Adrenal gland (tissue), 9 donors: ENCODE measurements at regions not wholly inside any gene's neighbourhood (a gene's known extent, or its start where the extent isn't known, plus 50 kb on each side); places are given as distances from the start of the nearest gene placed in this dataset.

Source experiments
- DNase-seq, 7 donors: peaks; one replicate each; pipeline ENCODE4 v3.0.0-alpha.2; 2019 to 2020
- H3K27ac ChIP-seq, 5 donors: fragments of 200-600 bp; sonication (generic) in 4 of 5; 1 replicate in 3 of 5; 2 replicates in 2 of 5; pipeline versions ENCODE4 v1.5.1 to v1.8.0; 2016 to 2020; ENCODE audit warnings: mild to moderate bottlenecking in 1 of 5
- H3K27me3 ChIP-seq: fragments of 200-600 bp; 2 replicates; pipeline ENCODE4 v1.8.0; 2021
- H3K36me3 ChIP-seq, 2 donors: fragments of 200-600 bp; replicated peaks in 1 of 2; 1 replicate in 1 of 2; 2 replicates in 1 of 2; pipeline versions ENCODE4 v1.5.1 to v1.8.0; 2018 to 2022
- H3K4me1 ChIP-seq, 2 donors: fragments of 200-600 bp; replicated peaks in 1 of 2; 1 replicate in 1 of 2; 2 replicates in 1 of 2; pipeline versions ENCODE4 v1.5.1 to v1.8.0; 2018 to 2021
- H3K4me3 ChIP-seq, 4 donors: fragments of 200-600 bp; sonication (generic) in 3 of 4; one replicate each; pipeline ENCODE4 v1.5.1; 2016 to 2018
- H3K9me3 ChIP-seq, 3 donors: fragments of 200-600 bp; sonication (generic) in 1 of 3; replicated peaks in 1 of 3; 1 replicate in 2 of 3; 2 replicates in 1 of 3; pipeline versions ENCODE4 v1.5.1 to v1.8.0; 2016 to 2021
- POLR2A ChIP-seq, 2 donors: fragments of 450-650 bp; IDR thresholded peaks; one replicate each; pipeline ENCODE4 v1.6.1; 2017; ENCODE audit warnings: antibody characterized with exemption in 2 of 2, mild to moderate bottlenecking in 2 of 2, moderate library complexity in 1 of 2
- WGBS, 4 donors: extraction: QIAGEN DNeasy Blood & Tissue Kit in 2 of 4; methylation state at CpG; one replicate each; pipeline versions ENCODE4 v1.1.5 to v1.1.7; 2013 to 2017; 5-methylcytosine and 5-hydroxymethylcytosine counted together
- intact Hi-C, 2 donors: fragments of 100-400 bp; cut with DNase I; formaldehyde crosslinking; loops; one replicate each; pipeline versions ENCODE4 v1.14.1 to v1.15.0; 2022 to 2023
- TF ChIP-seq, protein P1 (sequence below), 6 experiments: fragments of 450-650 bp in 4 of 6; fragments of 200-600 bp in 2 of 6; sonication (generic) in 1 of 6; IDR thresholded peaks; 1 replicate in 5 of 6; 2 replicates in 1 of 6; pipeline versions ENCODE4 v1.5.1 to v1.8.0; 2016 to 2021; ENCODE audit warnings: antibody characterized with exemption in 6 of 6, mild to moderate bottlenecking in 2 of 6, moderate library complexity in 1 of 6
- donor health status: healthy with polysubstance abuse.
- donor health status: Bipolar disorder and iron deficiency.
- donor health status: DM: yes; HTN: yes; CAD: no.
- donor health status: DM: no; HTN: no; CAD: no.
- donor health status: DM: no; HTN: no; CAD: no.

DNA sequence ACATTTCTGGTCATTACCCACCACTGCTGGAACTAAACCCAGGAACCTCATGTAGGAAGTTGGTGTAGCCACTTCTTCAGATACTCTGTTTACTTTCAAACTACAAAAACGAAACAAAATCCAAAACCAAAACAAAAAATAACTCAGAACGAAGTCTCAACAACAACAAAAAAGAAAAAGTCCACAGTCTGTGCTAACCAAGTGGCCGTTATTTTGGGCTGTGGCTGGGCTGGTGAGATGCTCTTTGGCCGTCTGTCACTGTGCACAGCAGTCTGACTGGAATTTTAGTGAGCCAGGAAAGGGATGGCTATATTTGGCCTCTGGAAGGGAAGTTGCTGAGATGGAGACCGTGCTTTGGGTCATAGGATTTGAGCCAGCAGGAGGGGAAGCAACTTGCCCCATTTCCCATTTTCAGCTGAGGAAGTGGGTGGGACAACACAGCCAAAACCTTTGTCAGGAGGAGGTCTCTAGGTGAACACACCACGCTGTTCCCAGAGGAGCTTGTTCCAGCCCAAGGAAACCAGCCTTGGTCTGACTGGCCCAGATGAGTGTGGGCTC lies 334.1 kb downstream of the ZSWIM6 start:
- TF ChIP-seq, protein P1, sequence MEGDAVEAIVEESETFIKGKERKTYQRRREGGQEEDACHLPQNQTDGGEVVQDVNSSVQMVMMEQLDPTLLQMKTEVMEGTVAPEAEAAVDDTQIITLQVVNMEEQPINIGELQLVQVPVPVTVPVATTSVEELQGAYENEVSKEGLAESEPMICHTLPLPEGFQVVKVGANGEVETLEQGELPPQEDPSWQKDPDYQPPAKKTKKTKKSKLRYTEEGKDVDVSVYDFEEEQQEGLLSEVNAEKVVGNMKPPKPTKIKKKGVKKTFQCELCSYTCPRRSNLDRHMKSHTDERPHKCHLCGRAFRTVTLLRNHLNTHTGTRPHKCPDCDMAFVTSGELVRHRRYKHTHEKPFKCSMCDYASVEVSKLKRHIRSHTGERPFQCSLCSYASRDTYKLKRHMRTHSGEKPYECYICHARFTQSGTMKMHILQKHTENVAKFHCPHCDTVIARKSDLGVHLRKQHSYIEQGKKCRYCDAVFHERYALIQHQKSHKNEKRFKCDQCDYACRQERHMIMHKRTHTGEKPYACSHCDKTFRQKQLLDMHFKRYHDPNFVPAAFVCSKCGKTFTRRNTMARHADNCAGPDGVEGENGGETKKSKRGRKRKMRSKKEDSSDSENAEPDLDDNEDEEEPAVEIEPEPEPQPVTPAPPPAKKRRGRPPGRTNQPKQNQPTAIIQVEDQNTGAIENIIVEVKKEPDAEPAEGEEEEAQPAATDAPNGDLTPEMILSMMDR (IDR thresholded peaks at IDR 0.05) = no peak
- peak in 1 of 2 donors; percentile 5 for TF ChIP-seq POLR2A (IDR thresholded peaks at IDR 0.05)
- Histone ChIP-seq H3K4me3 (peak overlapping the region in 1 of 4 donors; percentile 23), H3K9me3 (no peaks in the 10 kb centered on the region), H3K27me3 (no peaks in the 10 kb centered on the region), H3K36me3 (no peaks in the 10 kb centered on the region), H3K4me1 (peaks cover 0 to 13% of the 10 kb centered on the region in 2 donors), H3K27ac (peak overlapping the region in 2 of 5 donors; percentile 17 to 58)
- peak in 4 of 7 donors; percentile 23 to 59 (median 32) for DNase-seq
- intact Hi-C loops = loop anchor here (10.0 kb wide), 2 partner anchors 259 to 331 kb away; partner anchors contain the start of gene ZSWIM6 (in 1 of the 2)
- 46 to 63% (median 51%) methylated on average over 6 of the region's 6 CpGs for WGBS, 4 donors

DNA sequence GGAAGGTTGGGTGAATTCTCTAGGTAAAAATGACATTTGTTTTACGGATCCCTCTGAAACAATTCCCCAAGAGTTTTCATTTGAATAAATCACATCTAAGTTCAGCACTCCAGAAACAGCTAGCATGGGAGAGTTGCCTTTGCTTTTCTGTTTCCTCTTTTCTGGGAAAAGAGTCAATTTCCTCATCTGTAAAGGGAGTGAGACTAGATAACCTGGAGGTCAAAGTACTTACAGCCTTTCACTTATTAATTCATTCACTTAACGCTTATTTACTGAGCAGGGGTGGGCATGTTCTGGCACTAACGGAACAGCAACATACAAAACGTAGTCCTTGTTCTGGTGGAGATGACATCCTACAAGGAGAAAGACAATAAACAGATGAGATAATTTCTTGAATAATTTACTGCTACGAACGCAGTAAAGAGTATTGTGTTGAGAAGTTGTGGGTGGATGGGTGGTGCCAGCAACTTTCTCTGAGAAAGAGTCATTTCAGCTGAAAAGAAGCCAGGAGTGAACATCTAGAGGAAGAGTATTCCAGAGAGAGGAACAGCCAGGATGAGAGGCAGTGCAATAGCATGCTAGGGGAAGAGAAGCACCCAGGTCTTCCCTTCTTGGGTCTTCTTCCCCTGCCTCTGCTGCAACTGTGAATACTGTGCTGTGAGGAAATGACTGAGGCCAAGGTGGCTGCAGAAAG lies 335.6 kb downstream of the ZSWIM6 start:
- Histone ChIP-seq H3K4me3 (no peak overlapping the region), H3K27ac (peak overlapping the region in 1 of 5 donors; percentile 11), H3K9me3 (no peaks in the 10 kb centered on the region), H3K27me3 (no peaks in the 10 kb centered on the region), H3K36me3 (no peaks in the 10 kb centered on the region), H3K4me1 (peaks cover 0 to 13% of the 10 kb centered on the region in 2 donors)
- 42 to 66% (median 53%) methylated on average over 6 of the region's 6 CpGs for WGBS, 4 donors
- no peak for DNase-seq
- TF ChIP-seq, protein P1 (IDR thresholded peaks at IDR 0.05) = no peak
- TF ChIP-seq POLR2A (IDR thresholded peaks at IDR 0.05) = no peak
- intact Hi-C loops = loop anchor here (10.0 kb wide), 2 partner anchors 257 to 333 kb away; partner anchors contain the start of gene ZSWIM6 (in 1 of the 2)

GRCh38 chr5:61669531-61669930 lies 337.5 kb downstream of the ZSWIM6 start:
- no peaks in the 10 kb centered on the region for H3K27me3 ChIP-seq
- no peaks in the 10 kb centered on the region for H3K9me3 ChIP-seq
- H3K27ac ChIP-seq = no peak overlapping the region
- WGBS, 4 donors = 41 to 60% (median 54%) methylated on average over 3 of the region's 3 CpGs
- peak in 3 of 7 donors; percentile 28 to 51 (median 30) for DNase-seq
- no peaks in the 10 kb centered on the region for H3K36me3 ChIP-seq
- intact Hi-C loops = loop anchor here (10.0 kb wide), 2 partner anchors 255 to 335 kb away; partner anchors contain the start of gene ZSWIM6 (in 1 of the 2)
- H3K4me3 ChIP-seq = no peak overlapping the region
- H3K4me1 ChIP-seq = peaks cover 0 to 13% of the 10 kb centered on the region in 2 donors
- TF ChIP-seq, protein P1 (IDR thresholded peaks at IDR 0.05) = no peak
- no peak for TF ChIP-seq POLR2A (IDR thresholded peaks at IDR 0.05)

GRCh38 chr5:61670941-61671340 lies 338.9 kb downstream of the ZSWIM6 start:
- H3K27me3 ChIP-seq = no peaks in the 10 kb centered on the region
- intact Hi-C loops = loop anchor here in 1 of 2 donors (10.0 kb wide), 1 partner anchor 144 kb away; no protein-coding TSS in a partner anchor
- H3K4me1 ChIP-seq = peaks cover 0 to 13% of the 10 kb centered on the region in 2 donors
- H3K27ac ChIP-seq = no peak overlapping the region
- 84 to 96% (median 93%) methylated on average over 4 of the region's 4 CpGs for WGBS, 4 donors
- no peak overlapping the region for H3K4me3 ChIP-seq
- no peak for DNase-seq
- TF ChIP-seq POLR2A (IDR thresholded peaks at IDR 0.05) = no peak
- TF ChIP-seq, protein P1 (IDR thresholded peaks at IDR 0.05) = no peak
- H3K9me3 ChIP-seq = no peaks in the 10 kb centered on the region
- no peaks in the 10 kb centered on the region for H3K36me3 ChIP-seq
